Subcutaneous adipose tissue (tissue), 1 donor: ENCODE measurements at regions not wholly inside any gene's neighbourhood (a gene's known extent, or its start where the extent isn't known, plus 50 kb on each side); places are given as distances from the start of the nearest gene placed in this dataset.

Experiments used
- TF ChIP-seq, protein P1 (sequence below): fragments of 450-650 bp; IDR thresholded peaks from one replicate; pipeline ENCODE4 v1.5.1; 2016; ENCODE audit warnings: low read depth, mild to moderate bottlenecking, control low read depth, antibody characterized with exemption, moderate library complexity

DNA sequence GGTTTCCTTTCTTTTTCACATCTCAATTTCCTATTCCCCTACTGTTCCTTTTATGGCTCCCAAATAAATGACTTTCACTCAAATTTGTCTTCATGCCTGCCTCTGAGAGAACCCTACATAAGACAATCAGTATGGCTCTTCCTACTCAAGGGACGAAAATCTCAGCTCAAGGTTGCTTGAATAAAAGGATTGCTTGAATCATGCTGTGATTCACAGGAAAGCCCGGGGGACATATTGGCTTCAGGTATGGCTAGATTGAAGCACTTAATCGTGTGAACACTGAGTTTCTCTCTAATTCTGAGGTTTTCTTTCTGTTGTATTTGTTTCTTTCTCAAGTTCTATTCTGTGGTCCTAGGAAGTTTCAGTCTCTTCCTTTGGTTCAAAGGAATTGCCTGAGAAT lies 140.3 kb upstream of the SULF2 start:
- TF ChIP-seq, protein P1, sequence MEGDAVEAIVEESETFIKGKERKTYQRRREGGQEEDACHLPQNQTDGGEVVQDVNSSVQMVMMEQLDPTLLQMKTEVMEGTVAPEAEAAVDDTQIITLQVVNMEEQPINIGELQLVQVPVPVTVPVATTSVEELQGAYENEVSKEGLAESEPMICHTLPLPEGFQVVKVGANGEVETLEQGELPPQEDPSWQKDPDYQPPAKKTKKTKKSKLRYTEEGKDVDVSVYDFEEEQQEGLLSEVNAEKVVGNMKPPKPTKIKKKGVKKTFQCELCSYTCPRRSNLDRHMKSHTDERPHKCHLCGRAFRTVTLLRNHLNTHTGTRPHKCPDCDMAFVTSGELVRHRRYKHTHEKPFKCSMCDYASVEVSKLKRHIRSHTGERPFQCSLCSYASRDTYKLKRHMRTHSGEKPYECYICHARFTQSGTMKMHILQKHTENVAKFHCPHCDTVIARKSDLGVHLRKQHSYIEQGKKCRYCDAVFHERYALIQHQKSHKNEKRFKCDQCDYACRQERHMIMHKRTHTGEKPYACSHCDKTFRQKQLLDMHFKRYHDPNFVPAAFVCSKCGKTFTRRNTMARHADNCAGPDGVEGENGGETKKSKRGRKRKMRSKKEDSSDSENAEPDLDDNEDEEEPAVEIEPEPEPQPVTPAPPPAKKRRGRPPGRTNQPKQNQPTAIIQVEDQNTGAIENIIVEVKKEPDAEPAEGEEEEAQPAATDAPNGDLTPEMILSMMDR, result no peak

DNA sequence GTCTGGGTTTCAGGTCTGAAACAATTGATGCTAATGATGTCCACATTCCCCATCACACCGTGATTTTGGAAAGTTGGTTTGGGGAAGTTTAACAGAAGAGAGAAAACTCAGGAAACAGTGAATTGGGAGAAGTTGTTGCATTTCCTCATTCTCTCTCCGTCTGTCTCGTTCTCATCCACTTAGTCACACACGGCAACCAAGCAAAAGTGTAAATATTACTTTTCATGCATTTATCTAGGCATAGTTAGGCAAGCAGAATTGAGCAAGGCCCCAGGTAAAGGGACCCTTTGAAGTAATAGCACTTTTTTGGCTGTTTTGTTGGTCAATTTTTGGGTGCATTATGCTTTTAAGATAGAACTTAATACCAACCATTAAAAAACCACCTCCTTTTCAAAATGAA lies 137.0 kb upstream of the SULF2 start:
- TF ChIP-seq, protein P1, result no peak

DNA sequence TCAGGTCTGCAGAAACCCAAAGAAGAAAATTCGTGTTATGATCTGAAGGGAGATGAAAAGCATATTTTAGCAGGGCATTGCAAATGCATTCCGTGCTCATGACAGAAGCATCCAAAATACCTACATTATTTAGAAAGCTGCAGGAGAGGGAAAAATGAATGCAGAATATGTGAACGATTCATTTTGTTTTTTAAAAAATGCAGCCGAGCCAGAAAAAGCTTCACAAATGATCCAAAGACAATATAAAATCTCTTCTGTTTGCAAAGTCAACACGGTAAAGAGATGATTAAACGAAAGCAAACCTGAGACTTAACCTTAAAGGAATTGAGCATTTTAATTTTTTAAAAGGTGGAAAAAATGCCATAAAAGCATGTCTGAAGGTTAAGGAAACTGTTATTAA lies 136.1 kb upstream of the SULF2 start:
- TF ChIP-seq, protein P1, result no peak

DNA sequence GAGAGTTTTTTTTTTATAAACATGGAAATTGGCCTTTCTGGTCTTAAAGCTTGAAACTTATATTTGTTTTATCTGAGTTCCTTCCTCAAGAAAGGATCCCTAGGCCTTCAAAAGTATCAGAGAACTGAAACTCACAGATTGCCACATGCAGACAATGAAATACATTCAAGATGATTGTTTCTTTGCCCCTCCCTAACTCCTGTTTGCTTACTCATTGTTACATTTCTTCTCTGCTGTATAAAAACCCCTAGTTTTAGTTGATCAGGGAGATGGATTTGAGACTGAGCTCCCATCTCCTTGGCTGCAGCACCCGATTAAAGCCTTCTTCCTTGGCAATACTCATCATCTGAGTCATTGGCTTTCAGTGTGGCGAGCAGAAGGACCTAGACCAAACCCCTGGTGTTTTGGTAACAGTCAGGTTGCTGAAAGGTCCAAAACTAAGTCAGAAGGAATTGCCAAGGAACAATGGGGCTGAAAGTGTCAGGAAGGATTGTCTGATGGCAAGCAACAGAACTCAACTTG lies 132.3 kb upstream of the SULF2 start:
- TF ChIP-seq, protein P1, result no peak

DNA sequence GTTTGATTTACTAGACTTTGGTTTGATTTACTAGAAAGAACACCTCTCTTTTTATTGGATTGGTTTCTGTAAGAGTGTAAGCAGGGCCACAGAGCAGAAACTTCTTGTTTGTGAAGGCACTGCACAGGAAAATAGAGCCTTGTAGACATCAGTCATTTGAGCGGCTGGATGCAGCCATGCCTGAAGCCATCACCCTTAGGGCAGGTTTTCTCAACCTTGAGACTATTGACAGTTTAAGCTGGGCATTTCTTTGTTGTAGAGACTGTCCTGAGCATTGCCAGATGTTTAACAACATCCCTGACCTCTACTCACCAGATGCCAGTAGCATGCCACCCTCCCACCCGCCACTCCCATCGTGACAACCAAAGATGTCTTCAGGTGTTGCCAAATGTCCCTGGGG lies 130.2 kb upstream of the SULF2 start:
- TF ChIP-seq, protein P1, result no peak

DNA sequence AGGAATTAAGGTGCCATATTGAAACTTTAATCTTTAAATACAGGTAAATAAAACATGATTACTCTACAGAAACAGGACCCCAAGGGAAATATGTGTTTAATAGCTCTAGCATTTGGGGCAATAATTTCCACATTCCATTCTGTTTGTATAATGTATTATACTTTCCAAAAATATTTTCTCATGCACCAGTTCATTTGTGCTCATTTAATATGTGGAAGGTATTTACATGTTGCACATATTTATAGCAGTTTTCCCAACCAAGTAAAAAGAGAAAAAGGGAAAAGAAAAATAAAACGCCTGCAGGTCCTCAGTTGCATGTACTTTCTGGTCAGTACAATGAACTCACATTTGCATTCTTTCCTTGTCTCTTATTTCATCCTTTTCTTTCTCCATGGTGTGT lies 129.5 kb upstream of the SULF2 start:
- TF ChIP-seq, protein P1, result no peak

DNA sequence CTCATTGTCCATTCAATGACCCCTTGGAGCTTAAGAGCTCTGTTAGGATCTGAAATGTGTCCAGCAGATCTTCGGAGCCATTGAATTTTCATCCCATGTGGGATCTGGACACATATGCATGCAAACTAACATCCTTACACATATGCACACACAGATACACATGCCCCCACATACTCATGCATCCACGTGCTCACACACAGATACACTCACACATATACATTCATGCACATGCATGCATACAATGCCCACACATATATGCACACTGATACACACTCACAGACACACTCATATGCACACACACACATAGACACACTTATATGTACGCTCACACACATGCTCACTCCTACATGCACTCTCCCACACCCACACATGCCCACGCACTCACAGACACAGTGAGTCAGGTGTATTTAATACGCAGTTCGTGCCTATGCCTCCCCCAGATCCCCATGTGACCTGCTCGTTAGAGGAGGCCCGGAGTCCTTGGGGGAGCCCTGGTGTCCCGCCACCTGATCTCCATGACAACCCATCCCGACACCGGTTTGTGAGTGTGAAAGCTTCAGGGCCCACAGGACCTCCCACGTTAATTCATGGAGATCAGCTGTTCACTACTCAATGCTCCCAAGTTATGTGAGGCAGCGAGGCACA lies 121.9 kb upstream of the SULF2 start:
- TF ChIP-seq, protein P1, result no peak
